GM12874 (cell line): ENCODE measurements at regions not wholly inside any gene's neighbourhood (a gene's known extent, or its start where the extent isn't known, plus 50 kb on each side); places are given as distances from the start of the nearest gene placed in this dataset.

ENCODE experiments used
- TF ChIP-seq, protein P1 (sequence below): IDR thresholded peaks from 2 replicates; pipeline ENCODE4 v1.5.1; 2011; ENCODE audit warnings: low read depth, mild to moderate bottlenecking, control low read depth, low read length, moderate library complexity; ENCODE audit not compliant: insufficient read depth

DNA sequence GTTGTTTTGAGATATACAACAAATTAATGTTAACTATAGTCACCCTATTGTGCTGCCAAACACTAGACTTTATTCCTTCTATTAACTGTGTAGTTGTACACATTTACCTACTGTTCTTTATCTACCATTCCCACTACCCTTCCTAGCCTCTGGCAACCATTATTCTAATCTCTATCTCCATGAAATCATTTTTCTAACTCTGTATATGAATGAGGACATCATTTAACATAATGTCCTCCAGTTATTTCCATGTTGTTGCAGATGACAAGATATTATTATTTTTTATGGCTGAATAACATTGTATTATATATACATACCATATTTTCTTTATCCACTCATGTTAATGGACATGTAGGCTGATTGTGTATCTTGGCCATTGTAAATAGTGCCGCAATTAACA lies 366.3 kb downstream of the TBX15 start:
- TF ChIP-seq, protein P1, sequence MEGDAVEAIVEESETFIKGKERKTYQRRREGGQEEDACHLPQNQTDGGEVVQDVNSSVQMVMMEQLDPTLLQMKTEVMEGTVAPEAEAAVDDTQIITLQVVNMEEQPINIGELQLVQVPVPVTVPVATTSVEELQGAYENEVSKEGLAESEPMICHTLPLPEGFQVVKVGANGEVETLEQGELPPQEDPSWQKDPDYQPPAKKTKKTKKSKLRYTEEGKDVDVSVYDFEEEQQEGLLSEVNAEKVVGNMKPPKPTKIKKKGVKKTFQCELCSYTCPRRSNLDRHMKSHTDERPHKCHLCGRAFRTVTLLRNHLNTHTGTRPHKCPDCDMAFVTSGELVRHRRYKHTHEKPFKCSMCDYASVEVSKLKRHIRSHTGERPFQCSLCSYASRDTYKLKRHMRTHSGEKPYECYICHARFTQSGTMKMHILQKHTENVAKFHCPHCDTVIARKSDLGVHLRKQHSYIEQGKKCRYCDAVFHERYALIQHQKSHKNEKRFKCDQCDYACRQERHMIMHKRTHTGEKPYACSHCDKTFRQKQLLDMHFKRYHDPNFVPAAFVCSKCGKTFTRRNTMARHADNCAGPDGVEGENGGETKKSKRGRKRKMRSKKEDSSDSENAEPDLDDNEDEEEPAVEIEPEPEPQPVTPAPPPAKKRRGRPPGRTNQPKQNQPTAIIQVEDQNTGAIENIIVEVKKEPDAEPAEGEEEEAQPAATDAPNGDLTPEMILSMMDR: no peak

- TF ChIP-seq, protein P1: no peak
Measured at GRCh38 chr1:118618618-118619340, 369.4 kb downstream of the TBX15 start.

GRCh38 chr1:118617916-118618315 lies 370.2 kb downstream of the TBX15 start:
- TF ChIP-seq, protein P1: no peak

- TF ChIP-seq, protein P1: no peak
Measured at GRCh38 chr1:118615066-118615465, 373.1 kb downstream of the TBX15 start.

DNA sequence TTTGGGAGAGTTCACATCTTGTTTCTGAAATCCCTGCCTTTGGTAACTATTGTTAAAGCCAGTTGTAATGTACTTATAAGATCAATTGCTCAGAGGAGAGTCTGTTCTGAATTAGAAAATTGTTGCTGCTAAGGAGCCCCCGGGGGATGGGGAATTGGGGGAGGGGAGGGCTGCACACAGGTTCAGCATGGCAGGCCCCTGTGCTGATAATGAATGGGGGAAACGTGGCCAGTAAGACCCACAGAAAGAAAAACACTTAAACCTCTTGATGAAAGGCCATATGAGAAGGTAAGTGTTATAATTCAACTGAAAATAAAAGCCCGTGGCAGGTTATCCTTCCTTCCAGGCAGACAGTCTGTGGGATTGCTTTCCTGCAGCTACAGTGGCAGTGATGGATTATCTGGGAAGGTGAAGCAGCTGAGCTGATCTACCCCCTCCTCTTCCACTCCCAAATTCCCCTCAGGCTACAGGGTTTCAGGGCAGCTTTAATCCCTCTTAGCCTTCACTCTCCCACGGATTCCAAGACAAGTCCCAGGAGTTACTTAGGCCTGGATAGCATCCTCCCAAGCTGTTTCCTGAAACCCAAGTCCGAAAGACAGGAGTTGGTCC lies 398.8 kb downstream of the TBX15 start:
- TF ChIP-seq, protein P1: no peak

GRCh38 chr1:118588566-118588965 lies 399.6 kb downstream of the TBX15 start:
- TF ChIP-seq, protein P1: no peak

- TF ChIP-seq, protein P1: no peak
Measured at GRCh38 chr1:118578276-118578675, 393.2 kb upstream of the SPAG17 start.
